Stimulated activated CD4-positive, alpha-beta T cell treated with anti-CD3 and anti-CD28 coated beads, Interleukin-4, amount 100 ng/mL, for 1 hour (primary cell): ENCODE measurements at regions not wholly inside any gene's neighbourhood (a gene's known extent, or its start where the extent isn't known, plus 50 kb on each side); places are given as distances from the start of the nearest gene placed in this dataset.

ENCODE experiments used
- DNase-seq: peaks from one replicate; pipeline ENCODE4 v3.0.0-alpha.2; 2020

GRCh38 chr2:7913974-7914373 lies 767.9 kb upstream of the ID2 start:
- no peak for DNase-seq

- DNase-seq, result no peak
These were observed 766.4 kb upstream of the ID2 start for GRCh38 chr2:7915302-7916091.

- no peak for DNase-seq
These were observed 765.2 kb upstream of the ID2 start for GRCh38 chr2:7916670-7917069.

GRCh38 chr2:7919510-7919909 lies 762.3 kb upstream of the ID2 start:
- DNase-seq, result no peak

- no peak for DNase-seq
These were observed 757.7 kb upstream of the ID2 start for GRCh38 chr2:7924023-7924762.

GRCh38 chr2:7925506-7925905 lies 756.4 kb upstream of the ID2 start:
- no peak for DNase-seq

GRCh38 chr2:7927691-7928090 lies 754.2 kb upstream of the ID2 start:
- no peak for DNase-seq

GRCh38 chr2:7929281-7929680 lies 752.6 kb upstream of the ID2 start:
- no peak for DNase-seq

GRCh38 chr2:7930800-7931635 lies 750.8 kb upstream of the ID2 start:
- no peak for DNase-seq

- DNase-seq, result no peak
These were observed 750.0 kb upstream of the ID2 start for GRCh38 chr2:7931808-7932207.

- DNase-seq, result no peak
These were observed 748.2 kb upstream of the ID2 start for GRCh38 chr2:7933672-7934071.

GRCh38 chr2:7934476-7934875 lies 747.4 kb upstream of the ID2 start:
- DNase-seq, result no peak

- DNase-seq, result no peak
These were observed 744.8 kb upstream of the ID2 start for GRCh38 chr2:7937082-7937481.

GRCh38 chr2:7940723-7941122 lies 741.1 kb upstream of the ID2 start:
- no peak for DNase-seq

GRCh38 chr2:7943446-7943845 lies 738.4 kb upstream of the ID2 start:
- no peak for DNase-seq

GRCh38 chr2:7945026-7945425 lies 736.8 kb upstream of the ID2 start:
- no peak for DNase-seq

GRCh38 chr2:7950035-7950612 lies 731.7 kb upstream of the ID2 start:
- no peak for DNase-seq

- no peak for DNase-seq
These were observed 730.9 kb upstream of the ID2 start for GRCh38 chr2:7951001-7951400.

- no peak for DNase-seq
These were observed 730.4 kb upstream of the ID2 start for GRCh38 chr2:7951490-7951889.

GRCh38 chr2:7952046-7952745 lies 729.7 kb upstream of the ID2 start:
- DNase-seq, result no peak

GRCh38 chr2:7953195-7953594 lies 728.7 kb upstream of the ID2 start:
- no peak for DNase-seq

- DNase-seq, result no peak
These were observed 727.6 kb upstream of the ID2 start for GRCh38 chr2:7954234-7954633.
